WTC11 (cell line): ENCODE measurements at regions not wholly inside any gene's neighbourhood (a gene's known extent, or its start where the extent isn't known, plus 50 kb on each side); places are given as distances from the start of the nearest gene placed in this dataset.
A peak's percentile ranks its signal among the peaks of the same experiment; 100 is the strongest.

Source experiments
- ATAC-seq: fragments of 200-7000 bp; cut with Tn5 transposase; 2 replicates; pipeline ENCODE4 v1.10.0; 2021; ENCODE audit warnings: mild to moderate bottlenecking, moderate library complexity
- CTCF ChIA-PET: fragments of 300-600 bp; sonication (Branson Sonifier 250); formaldehyde crosslinking; loops from one replicate; lab custom pipeline; 2021; ENCODE audit warnings: antibody characterized with exemption; lab: Charles Lee
- POLR2A ChIA-PET: fragments of 350-600 bp; sonication (Branson Sonifier 250); formaldehyde crosslinking; loops from one replicate; lab custom pipeline; 2021; ENCODE audit warnings: antibody characterized with exemption; lab: Charles Lee
- DNase-seq: peaks from one replicate; pipeline ENCODE4 v3.0.0; 2021; ENCODE audit warnings: low spot score
- H3K27ac Mint-ChIP-seq: 2 replicates; pipeline ENCODE4 v1.8.0; 2021; ENCODE audit warnings: mixed read lengths
- H3K27me3 Mint-ChIP-seq: 2 replicates; pipeline ENCODE4 v1.8.0; 2021; ENCODE audit warnings: low read depth, mild to moderate bottlenecking, moderate library complexity, mixed read lengths
- H3K36me3 Mint-ChIP-seq: 2 replicates; pipeline ENCODE4 v1.8.0; 2021; ENCODE audit warnings: mixed read lengths
- H3K4me1 Mint-ChIP-seq: 2 replicates; pipeline ENCODE4 v1.8.0; 2022; ENCODE audit warnings: mixed read lengths
- H3K4me3 Mint-ChIP-seq: 2 replicates; pipeline ENCODE4 v1.8.0; 2021; ENCODE audit warnings: mild to moderate bottlenecking, moderate library complexity, mixed read lengths
- H3K9me3 Mint-ChIP-seq: 2 replicates; pipeline ENCODE4 v1.8.0; 2021; ENCODE audit warnings: mixed read lengths
- AR ChIP-seq: fragments of 250-450 bp; sonication (Bioruptor Pico); IDR thresholded peaks from 2 replicates; pipeline ENCODE4 v1.9.0; 2021; ENCODE audit warnings: mild to moderate bottlenecking
- ETV6 ChIP-seq: sonication (generic); formaldehyde crosslinking; IDR thresholded peaks from 2 replicates; pipeline ENCODE4 v1.8.1; 2022; ENCODE audit warnings: mild to moderate bottlenecking, missing genetic modification reagents
- FOXJ3 ChIP-seq: sonication (generic); formaldehyde crosslinking; IDR thresholded peaks from 2 replicates; pipeline ENCODE4 v1.9.0; 2021; ENCODE audit warnings: missing genetic modification reagents, mild to moderate bottlenecking, borderline replicate concordance
- FOXP4 ChIP-seq: sonication (generic); formaldehyde crosslinking; IDR thresholded peaks from 2 replicates; pipeline ENCODE4 v1.8.0; 2022; ENCODE audit warnings: mild to moderate bottlenecking, missing genetic modification reagents
- JAZF1 ChIP-seq: fragments of 250-450 bp; sonication (Bioruptor Pico); IDR thresholded peaks from 2 replicates; pipeline ENCODE4 v1.9.0; 2021; ENCODE audit warnings: moderate library complexity, mild to moderate bottlenecking, inconsistent platforms
- MYBL2 ChIP-seq: sonication (generic); formaldehyde crosslinking; IDR thresholded peaks from 2 replicates; pipeline ENCODE4 v1.8.1; 2023; ENCODE audit warnings: mild to moderate bottlenecking, moderate library complexity, missing genetic modification reagents
- OVOL2 ChIP-seq: fragments of 250-450 bp; sonication (Bioruptor Pico); IDR thresholded peaks from 2 replicates; pipeline ENCODE4 v1.9.0; 2021; ENCODE audit warnings: mild to moderate bottlenecking, borderline replicate concordance
- TCF7 ChIP-seq: sonication (generic); formaldehyde crosslinking; IDR thresholded peaks from 2 replicates; pipeline ENCODE4 v1.8.0; 2022; ENCODE audit warnings: mild to moderate bottlenecking, low read depth, missing genetic modification reagents, moderate library complexity
- TP53 ChIP-seq: sonication (generic); formaldehyde crosslinking; IDR thresholded peaks from 2 replicates; pipeline ENCODE4 v1.8.1; 2023; ENCODE audit warnings: mild to moderate bottlenecking, missing genetic modification reagents
- ZNF317 ChIP-seq: sonication (generic); formaldehyde crosslinking; IDR thresholded peaks from 2 replicates; pipeline ENCODE4 v1.8.1; 2023; ENCODE audit warnings: low read depth, mild to moderate bottlenecking, moderate library complexity, missing genetic modification reagents, borderline replicate concordance
- ZNF396 ChIP-seq: fragments of 250-450 bp; sonication (Bioruptor Pico); IDR thresholded peaks from 2 replicates; pipeline ENCODE4 v1.8.0; 2021; ENCODE audit warnings: mild to moderate bottlenecking, moderate library complexity, borderline replicate concordance
- ZNF532 ChIP-seq: fragments of 250-450 bp; sonication (Bioruptor Pico); IDR thresholded peaks from 2 replicates; pipeline ENCODE4 v1.9.0; 2021; ENCODE audit warnings: mild to moderate bottlenecking, borderline replicate concordance
- ZNF671 ChIP-seq: fragments of 250-450 bp; sonication (Bioruptor Pico); IDR thresholded peaks from 2 replicates; pipeline ENCODE4 v1.8.0; 2021; ENCODE audit warnings: mild to moderate bottlenecking
- ZSCAN18 ChIP-seq: fragments of 250-450 bp; sonication (Bioruptor Pico); IDR thresholded peaks from 2 replicates; pipeline ENCODE4 v2.1.2; 2022; ENCODE audit warnings: mild to moderate bottlenecking, moderate library complexity
- TF ChIP-seq, protein P1 (sequence below): sonication (generic); formaldehyde crosslinking; IDR thresholded peaks from 2 replicates; pipeline ENCODE4 v1.8.0; 2022; ENCODE audit warnings: mild to moderate bottlenecking, missing genetic modification reagents
- TF ChIP-seq, protein P2 (sequence below): sonication (generic); formaldehyde crosslinking; IDR thresholded peaks from 2 replicates; pipeline ENCODE4 v1.8.1; 2023; ENCODE audit warnings: mild to moderate bottlenecking, missing genetic modification reagents, moderate library complexity
- TF ChIP-seq, protein P3 (sequence below): sonication (generic); formaldehyde crosslinking; IDR thresholded peaks from 2 replicates; pipeline ENCODE4 v1.8.0; 2022; ENCODE audit warnings: mild to moderate bottlenecking, missing genetic modification reagents
- TF ChIP-seq, protein P4 (sequence below): sonication (generic); formaldehyde crosslinking; IDR thresholded peaks from 2 replicates; pipeline ENCODE4 v1.8.1; 2023; ENCODE audit warnings: mild to moderate bottlenecking, missing genetic modification reagents, moderate library complexity

DNA sequence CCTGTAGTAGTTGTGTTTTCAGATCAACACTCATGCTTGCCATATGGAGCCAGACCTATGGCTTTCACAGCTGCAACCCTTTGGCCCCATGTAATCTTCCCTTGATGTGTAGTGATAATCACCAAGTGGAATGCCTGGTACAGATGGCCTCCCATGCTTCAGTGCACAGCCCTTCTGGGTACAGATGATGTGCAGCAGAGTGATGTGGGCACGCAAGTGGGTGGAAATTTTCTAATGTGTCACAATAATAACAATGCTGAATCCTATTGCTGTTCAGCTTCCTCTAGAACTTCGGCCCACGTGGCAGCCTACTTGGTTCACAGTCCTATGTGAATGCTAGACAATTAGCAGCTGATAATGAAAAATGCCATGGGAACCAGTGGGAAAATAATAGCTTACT, 188.1 kb downstream of the SNAPC1 start:
- Mint-ChIP-seq H3K4me1 (peaks cover 5% of the 10 kb centered on the region), H3K27ac (no peak overlapping the region)
- POLR2A ChIA-PET = interaction anchor here (1.0 kb wide), 1 partner anchor 17 kb away, joined by 3 read pairs; no protein-coding TSS in a partner anchor

DNA sequence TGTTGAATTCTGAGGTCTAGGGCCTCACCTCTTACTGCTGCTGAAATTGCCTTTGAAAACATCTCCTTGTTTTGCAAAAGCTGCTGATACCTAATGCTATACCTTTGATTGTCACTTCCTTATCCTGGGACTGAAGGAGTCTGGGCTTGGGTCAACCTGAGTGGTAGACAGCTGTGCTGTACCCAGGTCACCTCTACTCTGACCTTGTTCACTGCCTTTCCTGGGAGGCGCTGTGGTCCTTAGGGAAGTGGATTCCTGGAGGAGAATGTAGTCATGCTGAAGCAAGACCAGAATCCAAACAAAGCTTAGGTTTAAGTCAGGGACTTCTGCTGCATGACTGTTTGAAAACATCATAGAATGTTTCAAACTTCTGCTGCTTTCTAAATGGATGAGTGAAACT, 191.4 kb downstream of the SNAPC1 start:
- no peaks in the 10 kb centered on the region for H3K27me3 Mint-ChIP-seq
- POLR2A ChIA-PET = no interaction called here
- CTCF ChIA-PET = interaction anchor here (0.7 to 1.6 kb wide), 2 partner anchors 29 to 77 kb away, joined by 3 read pairs; no protein-coding TSS in a partner anchor
- no peak overlapping the region for H3K4me3 Mint-ChIP-seq
- H3K27ac Mint-ChIP-seq = no peak overlapping the region
- no peak for DNase-seq
- peaks cover 5% of the 10 kb centered on the region for H3K4me1 Mint-ChIP-seq
- peaks cover 14% of the 10 kb centered on the region for H3K9me3 Mint-ChIP-seq
- 0 out of 2 replicates have a peak, but pooled peaks cover 5% of the 10 kb centered on the region for H3K36me3 Mint-ChIP-seq
- peak; percentile 74 for ATAC-seq
- TF ChIP-seq, protein P1, sequence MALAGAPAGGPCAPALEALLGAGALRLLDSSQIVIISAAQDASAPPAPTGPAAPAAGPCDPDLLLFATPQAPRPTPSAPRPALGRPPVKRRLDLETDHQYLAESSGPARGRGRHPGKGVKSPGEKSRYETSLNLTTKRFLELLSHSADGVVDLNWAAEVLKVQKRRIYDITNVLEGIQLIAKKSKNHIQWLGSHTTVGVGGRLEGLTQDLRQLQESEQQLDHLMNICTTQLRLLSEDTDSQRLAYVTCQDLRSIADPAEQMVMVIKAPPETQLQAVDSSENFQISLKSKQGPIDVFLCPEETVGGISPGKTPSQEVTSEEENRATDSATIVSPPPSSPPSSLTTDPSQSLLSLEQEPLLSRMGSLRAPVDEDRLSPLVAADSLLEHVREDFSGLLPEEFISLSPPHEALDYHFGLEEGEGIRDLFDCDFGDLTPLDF (CRISPR knock-in tag) = no peak
- no peak for TF ChIP-seq ZNF396 (CRISPR knock-in tag)
- TF ChIP-seq TCF7 = no peak
- no peak for TF ChIP-seq ZSCAN18
- no peak for TF ChIP-seq JAZF1 (CRISPR knock-in tag)
- no peak for TF ChIP-seq AR (CRISPR knock-in tag)
- no peak for TF ChIP-seq ETV6
- no peak for TF ChIP-seq MYBL2 (CRISPR knock-in tag)
- TF ChIP-seq, protein P2, sequence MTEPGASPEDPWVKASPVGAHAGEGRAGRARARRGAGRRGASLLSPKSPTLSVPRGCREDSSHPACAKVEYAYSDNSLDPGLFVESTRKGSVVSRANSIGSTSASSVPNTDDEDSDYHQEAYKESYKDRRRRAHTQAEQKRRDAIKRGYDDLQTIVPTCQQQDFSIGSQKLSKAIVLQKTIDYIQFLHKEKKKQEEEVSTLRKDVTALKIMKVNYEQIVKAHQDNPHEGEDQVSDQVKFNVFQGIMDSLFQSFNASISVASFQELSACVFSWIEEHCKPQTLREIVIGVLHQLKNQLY = no peak
- TF ChIP-seq ZNF671 (CRISPR knock-in tag) = no peak
- TF ChIP-seq FOXP4 = no peak
- no peak for TF ChIP-seq OVOL2 (CRISPR knock-in tag)
- TF ChIP-seq, protein P3, sequence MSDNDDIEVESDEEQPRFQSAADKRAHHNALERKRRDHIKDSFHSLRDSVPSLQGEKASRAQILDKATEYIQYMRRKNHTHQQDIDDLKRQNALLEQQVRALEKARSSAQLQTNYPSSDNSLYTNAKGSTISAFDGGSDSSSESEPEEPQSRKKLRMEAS (CRISPR knock-in tag) = no peak

More for the DNA sequence above, 188.1 kb downstream of the SNAPC1 start:
- DNase-seq (no peak), ATAC-seq (no peak)
- CTCF ChIA-PET = no interaction called here
- no peaks in the 10 kb centered on the region for H3K27me3 Mint-ChIP-seq
- no peak overlapping the region for H3K4me3 Mint-ChIP-seq
- no peaks in the 10 kb centered on the region for H3K36me3 Mint-ChIP-seq
- H3K9me3 Mint-ChIP-seq = 0 out of 2 replicates have a peak, but pooled peaks cover under 1% of the 10 kb centered on the region
- TF ChIP-seq, protein P4, sequence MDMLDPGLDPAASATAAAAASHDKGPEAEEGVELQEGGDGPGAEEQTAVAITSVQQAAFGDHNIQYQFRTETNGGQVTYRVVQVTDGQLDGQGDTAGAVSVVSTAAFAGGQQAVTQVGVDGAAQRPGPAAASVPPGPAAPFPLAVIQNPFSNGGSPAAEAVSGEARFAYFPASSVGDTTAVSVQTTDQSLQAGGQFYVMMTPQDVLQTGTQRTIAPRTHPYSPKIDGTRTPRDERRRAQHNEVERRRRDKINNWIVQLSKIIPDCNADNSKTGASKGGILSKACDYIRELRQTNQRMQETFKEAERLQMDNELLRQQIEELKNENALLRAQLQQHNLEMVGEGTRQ (CRISPR knock-in tag) = no peak
- TF ChIP-seq FOXJ3 (CRISPR knock-in tag) (no peak), ZNF532 (CRISPR knock-in tag) (no peak), ZNF317 (CRISPR knock-in tag) (no peak), TP53 (CRISPR knock-in tag) (no peak)
